ENCODE measurements at regions not wholly inside any gene's neighbourhood (a gene's known extent, or its start where the extent isn't known, plus 50 kb on each side); places are given as distances from the start of the nearest gene placed in this dataset.

GRCh38 chr2:226198956-226199355, 600.7 kb downstream of the IRS1 start:
- no peaks in the 10 kb centered on the region for H3K27me3 Mint-ChIP-seq
- H3K36me3 Mint-ChIP-seq = no peaks in the 10 kb centered on the region
- no peak overlapping the region for H3K27ac Mint-ChIP-seq
- H3K4me3 Mint-ChIP-seq = no peak overlapping the region
- CTCF ChIA-PET = no interaction called here
- no peaks in the 10 kb centered on the region for H3K9me3 Mint-ChIP-seq
- no peak for DNase-seq
- no peaks in the 10 kb centered on the region for H3K4me1 Mint-ChIP-seq

- no peaks in the 10 kb centered on the region for H3K4me1 Mint-ChIP-seq
- DNase-seq = no peak
- H3K27me3 Mint-ChIP-seq = no peaks in the 10 kb centered on the region
- H3K4me3 Mint-ChIP-seq = no peak overlapping the region
- no peak overlapping the region for H3K27ac Mint-ChIP-seq
- H3K36me3 Mint-ChIP-seq = no peaks in the 10 kb centered on the region
- no peaks in the 10 kb centered on the region for H3K9me3 Mint-ChIP-seq
- CTCF ChIA-PET = no interaction called here
Measured at GRCh38 chr2:226190479-226191252, 609.0 kb downstream of the IRS1 start.

- CTCF ChIA-PET = no interaction called here
- Mint-ChIP-seq H3K36me3 (no peaks in the 10 kb centered on the region), H3K27ac (no peak overlapping the region), H3K27me3 (no peaks in the 10 kb centered on the region), H3K9me3 (no peaks in the 10 kb centered on the region), H3K4me1 (no peaks in the 10 kb centered on the region), H3K4me3 (no peak overlapping the region)
- no peak for DNase-seq
Measured at GRCh38 chr2:226189061-226189460, 610.6 kb downstream of the IRS1 start.

DNA sequence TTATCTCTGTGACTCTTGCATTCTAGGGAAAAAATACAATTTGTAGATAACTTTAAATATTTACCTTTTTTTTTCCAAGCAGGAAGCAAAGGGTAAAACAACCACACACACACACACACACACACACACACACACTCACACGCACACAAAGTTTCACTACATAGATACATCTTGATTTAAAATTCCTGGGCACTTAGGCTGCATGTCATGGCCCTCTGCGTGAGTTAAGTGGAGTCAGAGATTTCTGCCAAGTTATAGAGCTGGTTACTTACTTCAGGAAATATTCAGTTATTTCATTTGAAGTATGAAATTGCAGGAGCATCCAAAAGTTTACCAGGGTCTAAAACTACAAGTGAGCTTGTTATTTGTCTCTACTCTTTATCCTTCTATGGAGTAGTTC, 612.0 kb downstream of the IRS1 start:
- H3K36me3 Mint-ChIP-seq = no peaks in the 10 kb centered on the region
- no peaks in the 10 kb centered on the region for H3K27me3 Mint-ChIP-seq
- CTCF ChIA-PET = no interaction called here
- H3K9me3 Mint-ChIP-seq = no peaks in the 10 kb centered on the region
- no peak overlapping the region for H3K27ac Mint-ChIP-seq
- H3K4me1 Mint-ChIP-seq = no peaks in the 10 kb centered on the region
- no peak overlapping the region for H3K4me3 Mint-ChIP-seq
- no peak for DNase-seq

DNA sequence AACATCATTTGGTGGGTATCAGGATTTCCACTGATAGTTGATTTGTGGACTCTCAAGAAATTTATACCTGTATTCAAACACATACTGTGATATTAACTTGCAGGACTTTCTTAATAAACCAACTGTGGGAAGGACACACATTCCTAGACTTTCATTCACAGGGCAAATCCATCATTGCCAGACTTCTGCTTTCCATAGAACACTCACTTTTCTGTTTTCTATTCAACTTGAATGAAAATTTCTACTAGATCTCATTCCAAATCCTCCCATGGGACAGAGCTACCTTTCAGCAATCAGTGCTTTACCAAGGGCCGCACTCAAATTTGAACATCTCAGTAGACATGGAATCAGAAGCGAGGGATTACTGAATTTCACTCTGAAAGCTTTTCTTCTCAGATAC, 612.5 kb downstream of the IRS1 start:
- Mint-ChIP-seq H3K4me3 (no peak overlapping the region), H3K27ac (no peak overlapping the region), H3K9me3 (no peaks in the 10 kb centered on the region), H3K36me3 (no peaks in the 10 kb centered on the region), H3K27me3 (no peaks in the 10 kb centered on the region), H3K4me1 (no peaks in the 10 kb centered on the region)
- CTCF ChIA-PET = no interaction called here
- no peak for DNase-seq

DNA sequence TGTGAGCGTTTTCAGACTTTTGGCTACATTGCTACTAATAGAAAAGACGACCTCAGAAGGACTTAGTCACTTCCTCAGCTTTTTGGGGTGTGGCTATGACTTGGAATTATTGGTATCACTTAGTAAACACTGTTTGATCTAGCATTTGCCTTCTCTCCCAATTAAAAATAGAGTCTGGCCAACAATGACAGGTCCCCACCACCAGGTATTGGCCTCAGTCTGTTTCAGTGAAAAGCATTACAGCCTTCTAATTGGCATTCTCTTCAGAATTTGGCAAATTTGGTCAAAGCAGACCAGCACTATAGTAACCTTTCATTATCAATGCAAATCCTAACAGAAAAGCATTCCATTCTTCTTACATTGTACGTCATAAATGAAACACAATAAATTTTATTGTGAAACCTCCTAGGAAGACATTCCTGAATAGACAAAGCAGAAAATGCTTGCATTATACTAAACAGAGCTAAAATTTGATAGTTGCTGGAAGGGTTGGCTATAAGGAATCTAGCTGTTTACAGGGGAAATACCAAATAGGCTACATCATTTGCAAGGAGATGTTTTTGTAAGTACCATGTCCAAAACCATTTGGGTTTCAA, 613.9 kb downstream of the IRS1 start:
- no peak for DNase-seq
- no peaks in the 10 kb centered on the region for H3K27me3 Mint-ChIP-seq
- no peak overlapping the region for H3K27ac Mint-ChIP-seq
- H3K36me3 Mint-ChIP-seq = no peaks in the 10 kb centered on the region
- H3K4me1 Mint-ChIP-seq = no peaks in the 10 kb centered on the region
- no peak overlapping the region for H3K4me3 Mint-ChIP-seq
- CTCF ChIA-PET = no interaction called here
- no peaks in the 10 kb centered on the region for H3K9me3 Mint-ChIP-seq

DNA sequence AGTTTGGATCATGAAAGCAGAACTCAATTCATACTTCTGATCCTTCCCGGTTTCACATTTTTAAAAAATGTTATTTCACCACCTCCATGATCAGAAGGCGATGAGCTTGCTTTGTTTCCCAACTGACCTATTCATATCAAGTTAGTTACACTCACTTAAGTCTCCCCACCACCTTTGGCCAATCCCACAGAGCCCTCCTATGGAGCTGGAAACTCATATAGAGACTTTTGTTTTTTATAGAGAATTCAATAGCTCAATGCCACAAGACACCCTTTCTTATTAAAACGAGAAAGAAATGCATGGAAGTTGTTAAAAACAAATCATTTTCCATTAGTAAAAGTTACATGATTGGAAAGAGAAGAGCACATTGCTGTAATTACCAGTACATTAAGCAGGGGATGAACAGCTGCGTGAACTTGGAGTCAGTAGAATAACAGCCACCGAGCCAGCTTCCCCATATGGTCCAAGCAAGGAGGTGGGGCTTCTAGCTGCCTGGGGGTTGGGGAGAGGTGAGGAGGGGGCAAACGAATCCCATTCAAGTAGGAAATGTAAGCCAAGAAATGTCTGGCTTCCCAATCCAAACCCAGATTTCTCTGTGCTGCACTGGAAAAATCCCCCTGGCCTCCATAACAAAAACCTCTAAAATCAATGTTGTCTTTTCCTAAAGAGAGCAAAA, 614.5 kb downstream of the IRS1 start:
- no peak overlapping the region for H3K27ac Mint-ChIP-seq
- H3K4me1 Mint-ChIP-seq = no peaks in the 10 kb centered on the region
- H3K4me3 Mint-ChIP-seq = no peak overlapping the region
- no peaks in the 10 kb centered on the region for H3K27me3 Mint-ChIP-seq
- no peak for DNase-seq
- no peaks in the 10 kb centered on the region for H3K9me3 Mint-ChIP-seq
- H3K36me3 Mint-ChIP-seq = no peaks in the 10 kb centered on the region
- CTCF ChIA-PET = no interaction called here

DNA sequence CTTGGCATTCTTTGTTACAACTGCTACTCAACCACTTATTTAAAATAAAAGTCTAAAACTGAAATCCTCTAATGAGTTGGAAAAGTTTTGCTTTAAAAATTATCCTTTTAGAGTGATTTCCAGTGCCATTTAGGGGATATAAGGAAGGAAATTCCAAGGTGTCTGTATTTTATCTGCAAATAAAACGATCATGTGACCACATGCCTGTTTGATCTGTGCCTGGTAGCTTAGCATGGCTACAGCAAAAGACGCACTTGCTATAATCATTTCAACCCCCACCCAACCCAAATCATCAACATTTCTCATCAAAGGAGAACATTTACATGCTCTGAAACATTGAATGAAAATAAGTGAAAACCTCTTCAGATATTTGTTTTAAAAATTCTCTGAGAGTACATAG, 615.1 kb downstream of the IRS1 start:
- no peaks in the 10 kb centered on the region for H3K36me3 Mint-ChIP-seq
- CTCF ChIA-PET = no interaction called here
- no peaks in the 10 kb centered on the region for H3K9me3 Mint-ChIP-seq
- no peak overlapping the region for H3K27ac Mint-ChIP-seq
- no peaks in the 10 kb centered on the region for H3K27me3 Mint-ChIP-seq
- no peaks in the 10 kb centered on the region for H3K4me1 Mint-ChIP-seq
- DNase-seq = no peak
- no peak overlapping the region for H3K4me3 Mint-ChIP-seq

- no peaks in the 10 kb centered on the region for H3K4me1 Mint-ChIP-seq
- H3K4me3 Mint-ChIP-seq = no peak overlapping the region
- no peaks in the 10 kb centered on the region for H3K36me3 Mint-ChIP-seq
- peaks cover 4% of the 10 kb centered on the region for H3K9me3 Mint-ChIP-seq
- CTCF ChIA-PET = no interaction called here
- no peak for DNase-seq
- no peak overlapping the region for H3K27ac Mint-ChIP-seq
- no peaks in the 10 kb centered on the region for H3K27me3 Mint-ChIP-seq
Measured at GRCh38 chr2:226183550-226183949, 616.1 kb downstream of the IRS1 start.

DNA sequence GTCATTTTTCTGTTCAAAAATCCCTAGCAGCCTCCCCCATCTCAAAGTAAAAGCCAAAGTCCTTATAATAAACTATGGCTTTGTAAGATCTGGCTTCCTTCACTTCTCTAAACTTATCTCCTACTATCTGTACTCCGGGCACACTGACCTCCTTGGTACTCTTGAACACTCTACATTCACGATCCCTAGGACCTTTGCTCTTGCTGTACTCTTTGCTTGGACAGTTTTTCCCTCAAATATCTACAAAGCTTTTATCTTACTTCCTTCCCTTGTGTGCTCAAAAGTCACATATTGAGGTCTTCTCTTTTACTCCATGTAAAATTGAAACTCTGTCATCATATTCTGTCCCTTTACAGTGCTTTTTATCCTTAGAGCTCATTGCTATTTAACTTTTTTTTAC, 616.6 kb downstream of the IRS1 start:
- DNase-seq = no peak
- no peak overlapping the region for H3K4me3 Mint-ChIP-seq
- H3K27me3 Mint-ChIP-seq = no peaks in the 10 kb centered on the region
- CTCF ChIA-PET = no interaction called here
- H3K9me3 Mint-ChIP-seq = peaks cover 5% of the 10 kb centered on the region
- no peak overlapping the region for H3K27ac Mint-ChIP-seq
- H3K4me1 Mint-ChIP-seq = no peaks in the 10 kb centered on the region
- no peaks in the 10 kb centered on the region for H3K36me3 Mint-ChIP-seq

DNA sequence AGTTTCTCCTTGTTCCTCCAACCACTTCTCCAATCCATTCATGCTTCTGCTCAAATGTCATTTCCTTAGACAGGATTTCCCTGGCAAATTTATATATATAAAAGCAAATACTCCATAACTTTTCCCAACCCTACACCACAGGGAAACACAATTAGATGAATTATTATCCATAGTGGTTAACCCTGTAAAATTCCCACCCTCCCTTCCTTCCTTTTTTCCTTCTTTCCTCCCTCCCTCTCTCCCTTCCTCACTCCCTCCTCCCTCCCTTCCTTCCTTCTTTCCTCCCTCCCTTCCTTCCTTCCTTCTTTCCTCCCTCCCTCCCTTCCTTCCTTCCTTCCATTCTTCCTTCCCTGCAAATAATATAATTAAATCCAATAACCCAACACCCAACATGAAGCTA, 617.7 kb downstream of the IRS1 start:
- CTCF ChIA-PET = interaction anchor here (0.7 kb wide), 1 partner anchor 286 kb away, joined by 3 read pairs; no protein-coding TSS in a partner anchor
- Mint-ChIP-seq H3K27me3 (no peaks in the 10 kb centered on the region), H3K36me3 (no peaks in the 10 kb centered on the region), H3K4me3 (no peak overlapping the region), H3K9me3 (peaks cover 5% of the 10 kb centered on the region), H3K4me1 (no peaks in the 10 kb centered on the region), H3K27ac (no peak overlapping the region)
- no peak for DNase-seq

GRCh38 chr2:226180281-226180884, 619.2 kb downstream of the IRS1 start:
- CTCF ChIA-PET = no interaction called here
- Mint-ChIP-seq H3K36me3 (no peaks in the 10 kb centered on the region), H3K9me3 (peaks cover 5% of the 10 kb centered on the region), H3K27ac (no peak overlapping the region), H3K4me1 (no peaks in the 10 kb centered on the region), H3K27me3 (no peaks in the 10 kb centered on the region), H3K4me3 (no peak overlapping the region)
- DNase-seq = no peak

- Mint-ChIP-seq H3K36me3 (no peaks in the 10 kb centered on the region), H3K4me3 (no peak overlapping the region), H3K27me3 (no peaks in the 10 kb centered on the region), H3K4me1 (no peaks in the 10 kb centered on the region), H3K27ac (no peak overlapping the region), H3K9me3 (peaks cover 5% of the 10 kb centered on the region)
- CTCF ChIA-PET = no interaction called here
- no peak for DNase-seq
Measured at GRCh38 chr2:226179010-226179409, 620.6 kb downstream of the IRS1 start.

GRCh38 chr2:226176283-226176984, 623.2 kb downstream of the IRS1 start:
- H3K36me3 Mint-ChIP-seq = no peaks in the 10 kb centered on the region
- no peak overlapping the region for H3K4me3 Mint-ChIP-seq
- CTCF ChIA-PET = no interaction called here
- H3K9me3 Mint-ChIP-seq = peaks cover 5% of the 10 kb centered on the region
- no peaks in the 10 kb centered on the region for H3K27me3 Mint-ChIP-seq
- no peaks in the 10 kb centered on the region for H3K4me1 Mint-ChIP-seq
- no peak for DNase-seq
- no peak overlapping the region for H3K27ac Mint-ChIP-seq

Data from activated naive CD4-positive, alpha-beta T cell treated with anti-CD3 and anti-CD28 coated beads, Interleukin-2, amount 10 ng/mL, durations not matched to agents 7 days and 5 days (primary cell).